Stimulated activated CD4-positive, alpha-beta T cell treated with anti-CD3 and anti-CD28 coated beads, Interleukin-1b, Interleukin-23, amount 100 ng/mL, for 24 hours (primary cell): ENCODE measurements at regions not wholly inside any gene's neighbourhood (a gene's known extent, or its start where the extent isn't known, plus 50 kb on each side); places are given as distances from the start of the nearest gene placed in this dataset.

ENCODE experiments used
- DNase-seq, 4 experiments: peaks; one replicate each; pipeline ENCODE4 v3.0.0-alpha.2; 2020; ENCODE audit warnings: low read depth in 4 of 4, low spot score in 1 of 4

DNA sequence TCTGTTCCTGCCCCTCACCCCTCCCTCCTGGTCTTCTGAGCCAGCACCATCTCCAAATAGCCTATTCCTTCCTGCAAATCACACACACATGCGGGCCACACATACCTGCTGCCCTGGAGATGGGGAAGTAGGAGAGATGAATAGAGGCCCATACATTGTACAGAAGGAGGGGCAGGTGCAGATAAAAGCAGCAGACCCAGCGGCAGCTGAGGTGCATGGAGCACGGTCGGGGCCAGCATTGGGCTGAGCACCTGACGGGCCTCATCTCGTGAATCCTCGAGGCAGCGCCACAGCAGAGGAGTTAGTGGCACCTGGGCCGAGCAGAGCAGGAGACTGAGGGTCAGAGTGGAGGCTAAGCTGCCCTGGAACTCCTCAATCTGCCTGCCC, 941.8 kb downstream of the BRD1 start:
- no peak for DNase-seq

DNA sequence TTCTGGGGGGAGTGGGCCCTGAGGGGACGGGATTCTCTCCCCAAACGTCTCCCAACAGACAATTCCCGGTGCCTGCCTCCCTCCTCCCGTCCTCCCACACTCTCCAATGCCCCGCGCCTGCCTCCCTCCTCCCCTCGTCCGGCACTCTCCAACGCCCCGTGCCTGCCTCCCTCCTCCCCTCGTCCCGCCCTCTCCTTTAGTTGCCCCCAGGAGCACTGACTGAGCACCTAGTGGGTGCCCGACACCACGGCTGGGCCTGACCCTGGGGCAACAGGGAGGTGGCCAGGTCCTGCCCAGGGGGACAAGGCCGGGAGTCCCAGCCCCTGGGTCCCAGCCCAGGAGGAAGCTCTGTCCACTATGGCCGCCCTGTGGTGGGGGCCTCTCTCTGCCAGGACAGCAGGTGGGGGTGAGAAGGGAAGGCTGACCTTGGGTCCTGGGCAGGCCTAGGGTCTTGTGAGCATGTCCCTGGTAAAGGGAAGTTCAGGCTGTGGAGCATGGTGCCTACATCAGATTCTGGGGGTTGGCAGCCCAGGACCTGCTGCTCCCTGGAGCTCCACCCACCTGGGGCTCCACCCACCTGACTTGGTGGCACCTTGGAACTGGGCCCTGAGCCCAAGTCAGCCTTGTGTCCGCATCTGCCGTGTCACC, 942.3 kb downstream of the BRD1 start:
- no peak for DNase-seq

- DNase-seq = no peak
Measured at GRCh38 chr22:48884786-48885185, 942.9 kb downstream of the BRD1 start.

DNA sequence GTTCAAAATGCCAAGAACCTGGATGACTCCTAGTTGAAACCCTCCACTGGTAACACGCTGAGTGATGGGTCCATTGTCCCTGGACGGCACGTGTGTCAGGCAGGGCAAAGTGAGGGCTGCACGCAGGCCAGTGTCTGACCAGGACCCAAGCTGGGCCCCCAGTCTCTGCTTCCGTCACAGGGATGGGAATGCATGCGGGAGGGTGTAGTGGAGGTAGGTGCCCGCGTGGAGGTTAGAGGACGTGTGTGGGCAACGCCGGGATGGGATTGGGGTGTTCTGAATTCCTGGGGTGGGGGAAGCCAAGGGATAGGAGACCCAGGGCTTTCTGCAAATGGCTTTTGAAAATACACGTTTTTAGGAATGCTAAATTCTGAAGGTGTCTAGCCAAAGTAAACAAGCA, 943.3 kb downstream of the BRD1 start:
- no peak for DNase-seq

GRCh38 chr22:48883211-48883960, 944.3 kb downstream of the BRD1 start:
- DNase-seq = no peak

DNA sequence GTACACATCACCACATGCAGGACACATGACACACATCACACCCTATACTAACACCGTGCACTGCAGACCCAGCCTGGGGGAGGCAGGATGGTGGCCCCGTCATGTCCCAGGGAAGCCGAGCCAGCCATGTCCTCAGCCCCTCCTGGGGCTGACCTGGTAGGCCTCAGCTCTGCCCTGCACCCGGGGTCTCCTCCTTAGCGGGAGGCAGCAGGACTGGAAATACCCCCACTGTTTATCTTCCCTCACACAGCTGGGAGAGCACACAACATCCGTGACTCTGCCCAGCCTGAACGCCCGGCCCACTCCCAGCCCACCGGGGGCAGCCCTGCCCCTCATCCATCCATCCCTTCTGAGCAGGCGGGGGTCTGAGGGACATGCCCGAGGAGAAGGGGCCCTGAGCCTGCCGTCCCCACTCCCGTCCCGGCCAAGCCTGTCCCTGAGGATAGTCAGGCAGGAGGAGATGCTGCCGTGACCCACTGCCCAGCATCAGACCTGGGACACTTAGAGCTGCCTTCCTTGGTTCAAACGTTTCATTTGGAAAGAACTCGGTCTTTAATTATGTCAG, 945.0 kb downstream of the BRD1 start:
- DNase-seq = no peak

DNA sequence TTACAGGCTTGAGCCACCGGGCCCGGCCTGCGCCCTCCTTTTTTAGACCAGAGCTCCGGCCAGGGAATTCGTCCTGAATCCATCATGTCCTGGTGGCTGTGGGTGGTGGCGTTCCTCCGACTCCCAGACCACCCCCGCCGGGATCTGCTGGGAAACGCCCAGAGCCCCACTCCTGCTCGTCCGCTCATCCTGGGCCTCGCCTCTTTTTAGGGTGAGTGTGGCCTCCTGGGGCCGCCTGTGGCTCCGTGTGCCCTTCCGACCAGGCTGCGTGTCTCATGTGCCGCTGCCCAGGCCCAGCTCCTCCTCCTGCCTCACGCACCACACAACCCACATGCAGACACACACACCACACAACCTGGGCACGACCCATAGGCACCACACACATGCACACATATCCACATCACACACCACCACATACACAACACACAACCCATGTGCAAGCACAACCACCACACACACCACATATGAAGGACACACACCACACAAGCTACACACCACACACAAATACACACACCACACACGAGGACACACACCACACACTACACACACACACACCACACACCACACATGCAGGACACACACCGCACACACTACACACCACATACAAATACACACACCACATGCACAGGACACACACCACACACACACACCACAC, 946.2 kb downstream of the BRD1 start:
- no peak for DNase-seq

DNA sequence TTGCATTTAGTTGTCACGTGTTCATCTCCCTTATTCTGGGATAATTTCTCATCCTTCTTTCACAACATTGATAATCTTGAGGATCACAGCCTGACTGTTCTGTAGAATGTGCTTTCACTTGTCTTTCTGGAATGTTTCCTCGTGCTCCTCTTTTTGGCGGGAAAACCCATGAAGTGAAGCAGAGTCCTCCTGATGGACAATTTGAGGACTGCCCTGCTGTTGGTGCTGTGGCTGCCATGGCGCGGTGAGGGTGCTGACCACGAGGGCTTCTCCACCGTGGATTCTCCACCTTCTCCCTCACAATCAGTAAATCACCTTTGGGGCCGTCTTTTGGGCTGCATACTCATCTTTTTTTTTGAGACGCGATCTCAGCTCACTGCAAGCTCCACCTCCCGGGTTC, 946.9 kb downstream of the BRD1 start:
- DNase-seq = no peak

- DNase-seq = no peak
Measured at GRCh38 chr22:48876951-48877350, 950.7 kb downstream of the BRD1 start.

DNA sequence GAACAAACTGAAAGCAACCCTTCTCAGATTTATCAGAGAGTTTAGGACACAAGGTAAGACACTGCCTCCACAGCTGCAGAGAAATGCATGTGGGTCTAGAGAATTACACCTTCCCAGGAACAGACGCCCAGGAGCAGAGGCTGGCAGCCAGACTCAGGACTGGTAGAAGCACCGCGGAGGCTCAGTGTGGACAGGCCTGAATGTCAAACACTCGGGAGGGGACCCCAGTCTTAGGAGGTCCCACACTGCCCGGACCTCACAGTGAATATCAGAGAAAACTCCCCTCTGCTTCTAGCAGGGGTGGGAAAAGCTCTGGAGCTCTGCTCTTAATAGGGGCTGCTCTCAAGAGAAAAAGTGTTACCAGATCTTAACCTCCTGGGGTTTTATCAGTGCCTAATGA, 952.7 kb downstream of the BRD1 start:
- DNase-seq = no peak

- DNase-seq = no peak
Measured at GRCh38 chr22:48873191-48873520, 954.5 kb downstream of the BRD1 start.

- no peak for DNase-seq
Measured at GRCh38 chr22:48872271-48873190, 955.1 kb downstream of the BRD1 start.

DNA sequence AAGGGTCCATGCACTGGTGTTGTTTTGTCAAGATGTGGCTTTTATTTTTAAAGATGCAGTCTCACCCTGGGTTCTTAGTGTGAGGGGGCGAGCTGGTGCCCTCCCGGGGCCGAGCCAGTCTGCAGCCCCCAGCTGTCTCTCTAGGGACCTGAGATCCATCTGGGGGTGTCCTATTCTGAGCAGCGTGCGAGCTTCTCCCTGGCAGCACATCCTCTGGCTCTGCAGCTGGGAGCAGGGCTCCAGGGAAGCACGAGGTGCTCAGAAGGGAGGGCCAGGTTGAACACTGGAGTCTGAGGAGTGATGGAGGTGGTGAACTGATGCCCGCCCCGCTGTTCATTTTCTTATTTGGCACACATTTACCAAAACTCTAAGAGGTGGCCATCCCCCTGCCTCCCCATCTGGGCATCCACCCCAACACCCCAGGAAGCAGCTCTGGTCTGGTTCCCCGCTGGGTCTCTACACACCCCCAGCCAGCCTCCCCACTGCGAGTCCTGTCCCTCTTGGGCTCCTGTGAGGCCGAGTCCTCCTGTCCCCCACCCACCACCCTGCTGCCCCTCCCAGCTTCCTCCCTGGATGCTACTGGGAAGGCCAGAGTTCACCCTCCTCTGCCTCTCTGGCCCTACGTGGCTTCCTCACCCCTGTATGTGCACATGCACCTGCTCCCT, 956.4 kb downstream of the BRD1 start:
- DNase-seq = no peak

- no peak for DNase-seq
Measured at GRCh38 chr22:48870436-48870835, 957.2 kb downstream of the BRD1 start.

GRCh38 chr22:48869788-48870187, 957.9 kb downstream of the BRD1 start:
- DNase-seq = no peak

GRCh38 chr22:48869161-48869560, 958.5 kb downstream of the BRD1 start:
- DNase-seq = no peak

GRCh38 chr22:48868554-48868953, 959.1 kb downstream of the BRD1 start:
- no peak for DNase-seq

DNA sequence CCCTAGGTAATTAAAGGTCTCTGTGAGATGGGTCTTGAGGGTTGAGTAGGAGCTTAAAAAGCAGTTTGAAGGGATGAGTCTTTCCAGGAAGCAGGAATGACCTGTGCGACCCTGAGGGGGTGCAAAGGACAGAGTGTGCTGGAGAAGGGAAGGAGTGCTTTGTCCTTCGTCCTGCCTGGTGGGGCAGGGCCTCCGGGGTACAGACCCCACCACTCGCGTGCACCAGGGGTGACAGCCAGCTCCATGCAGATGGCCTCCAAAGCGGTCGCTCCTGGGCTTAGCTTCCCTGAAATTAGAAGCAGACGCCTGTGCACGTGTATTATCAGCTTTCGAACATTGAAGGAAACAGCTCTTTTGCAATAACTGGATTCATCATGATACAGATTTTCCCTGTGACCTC, 959.8 kb downstream of the BRD1 start:
- no peak for DNase-seq

DNA sequence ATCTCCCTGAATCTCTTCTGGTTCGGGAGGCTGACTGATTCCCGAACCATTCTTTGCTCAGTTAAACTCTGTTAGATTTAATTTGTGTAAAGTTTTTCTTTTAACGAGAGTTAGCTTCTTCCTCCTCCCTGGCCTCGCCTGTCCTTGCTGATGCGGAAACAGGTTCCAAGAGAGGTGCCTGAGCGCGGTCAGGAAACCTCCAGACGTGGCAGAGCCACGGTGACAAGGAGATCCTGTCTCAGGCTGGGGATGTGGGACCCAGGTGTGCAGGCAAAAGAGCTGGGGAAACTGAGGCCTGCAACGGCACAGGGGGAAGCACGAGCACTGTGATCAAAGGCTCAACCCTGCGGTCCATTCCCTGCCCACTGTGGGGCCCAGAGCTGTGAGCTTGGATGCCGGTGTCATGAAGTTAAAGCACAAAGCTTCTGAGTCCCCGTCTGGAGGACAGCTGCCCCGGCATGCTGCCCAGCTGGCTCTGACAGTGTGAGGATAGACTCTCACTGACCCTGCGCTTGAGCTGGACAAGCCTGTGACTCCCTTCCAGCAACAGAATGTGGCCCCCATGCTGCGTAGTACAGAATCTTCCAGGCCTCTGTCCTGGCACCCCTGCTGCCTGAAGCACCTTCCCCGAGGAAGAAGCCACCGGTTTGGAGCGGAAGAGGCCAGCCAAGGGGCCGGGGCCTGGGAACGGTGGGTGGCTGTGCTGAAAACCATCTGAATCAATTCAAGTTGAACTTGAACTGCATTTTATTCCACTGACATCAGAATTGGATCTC, 960.6 kb downstream of the BRD1 start:
- DNase-seq = no peak

- DNase-seq = no peak
Measured at GRCh38 chr22:48864748-48865147, 962.9 kb downstream of the BRD1 start.
